Testis (tissue), 2 donors: ENCODE measurements at regions not wholly inside any gene's neighbourhood (a gene's known extent, or its start where the extent isn't known, plus 50 kb on each side); places are given as distances from the start of the nearest gene placed in this dataset.
A peak's percentile ranks its signal among the peaks of the same experiment; 100 is the strongest.

Source experiments
- DNase-seq: peaks from one replicate; pipeline ENCODE4 v3.0.0-alpha.2; 2019
- H3K27ac ChIP-seq, 2 donors: fragments of 200-600 bp; sonication (generic); one replicate each; pipeline ENCODE4 v1.5.1; 2019
- H3K27me3 ChIP-seq: fragments of 200-600 bp; sonication (generic); one replicate; pipeline ENCODE4 v1.5.1; 2019
- H3K36me3 ChIP-seq: fragments of 200-600 bp; sonication (generic); one replicate; pipeline ENCODE4 v1.5.1; 2017; ENCODE audit warnings: low read depth; ENCODE audit errors: missing control alignments
- H3K4me1 ChIP-seq: fragments of 200-600 bp; sonication (generic); one replicate; pipeline ENCODE4 v1.5.1; 2019
- H3K4me3 ChIP-seq, 2 donors: fragments of 200-600 bp; sonication (generic); one replicate each; pipeline ENCODE4 v1.5.1; 2017 to 2019
- H3K9me3 ChIP-seq: fragments of 200-600 bp; sonication (generic); one replicate; pipeline ENCODE4 v1.5.1; 2017
- CTCF ChIP-seq, 3 experiments: fragments of 450-650 bp in 2 of 3; fragments of 200-600 bp in 1 of 3; sonication (generic) in 1 of 3; IDR thresholded peaks; one replicate each; pipeline ENCODE4 v1.5.1; 2016 to 2019; ENCODE audit warnings: antibody characterized with exemption in 3 of 3, mild to moderate bottlenecking in 2 of 3, moderate library complexity in 1 of 3
- POLR2A ChIP-seq: fragments of 450-650 bp; IDR thresholded peaks from one replicate; pipeline ENCODE4 v1.6.1; 2017; ENCODE audit warnings: antibody characterized with exemption, mild to moderate bottlenecking, moderate library complexity
- WGBS, 2 donors: methylation state at CpG; one replicate each; pipeline ENCODE4 v1.1.5; 2018; 5-methylcytosine and 5-hydroxymethylcytosine counted together
- intact Hi-C: fragments of 100-400 bp; cut with DNase I; formaldehyde crosslinking; loops from one replicate; pipeline ENCODE4 v1.15.1; 2023; ENCODE audit warnings: low total_unique reads

GRCh38 chr2:18704276-18704675 lies 114.9 kb upstream of the NT5C1B start:
- H3K4me1 ChIP-seq, result peaks cover 7% of the 10 kb centered on the region
- 76% methylated on average over 2 of the region's 2 CpGs for WGBS, 2 donors
- TF ChIP-seq CTCF (IDR thresholded peaks at IDR 0.05) (no peak), POLR2A (no peak)
- intact Hi-C loops, result no loop called here
- no peaks in the 10 kb centered on the region for H3K36me3 ChIP-seq
- DNase-seq, result no peak
- no peak overlapping the region for H3K4me3 ChIP-seq
- H3K9me3 ChIP-seq, result no peaks in the 10 kb centered on the region
- no peak overlapping the region for H3K27ac ChIP-seq
- no peaks in the 10 kb centered on the region for H3K27me3 ChIP-seq

GRCh38 chr2:18703555-18703954 lies 114.2 kb upstream of the NT5C1B start:
- TF ChIP-seq POLR2A, result no peak
- no peak for TF ChIP-seq CTCF (IDR thresholded peaks at IDR 0.05)
- Histone ChIP-seq H3K27ac (no peak overlapping the region), H3K27me3 (no peaks in the 10 kb centered on the region), H3K9me3 (no peaks in the 10 kb centered on the region), H3K36me3 (no peaks in the 10 kb centered on the region), H3K4me1 (peaks cover 5% of the 10 kb centered on the region), H3K4me3 (no peak overlapping the region)
- intact Hi-C loops, result no loop called here
- WGBS, 2 donors, result 63 to 67% methylated on average over 2 of the region's 2 CpGs
- no peak for DNase-seq

- intact Hi-C loops, result no loop called here
- H3K9me3 ChIP-seq, result no peaks in the 10 kb centered on the region
- no peak overlapping the region for H3K4me3 ChIP-seq
- no peak for TF ChIP-seq CTCF (IDR thresholded peaks at IDR 0.05)
- no peak for DNase-seq
- no peaks in the 10 kb centered on the region for H3K4me1 ChIP-seq
- no peak overlapping the region for H3K27ac ChIP-seq
- H3K36me3 ChIP-seq, result no peaks in the 10 kb centered on the region
- no peaks in the 10 kb centered on the region for H3K27me3 ChIP-seq
Measured at GRCh38 chr2:18701981-18702380, 112.6 kb upstream of the NT5C1B start.

- TF ChIP-seq CTCF (IDR thresholded peaks at IDR 0.05) (no peak), POLR2A (no peak)
- DNase-seq, result no peak
- Histone ChIP-seq H3K4me1 (no peaks in the 10 kb centered on the region), H3K36me3 (no peaks in the 10 kb centered on the region), H3K27ac (no peak overlapping the region), H3K9me3 (no peaks in the 10 kb centered on the region), H3K4me3 (no peak overlapping the region), H3K27me3 (no peaks in the 10 kb centered on the region)
- intact Hi-C loops, result no loop called here
- WGBS, 2 donors, result 54 to 58% methylated on average over 2 of the region's 2 CpGs
Measured at GRCh38 chr2:18701546-18701945, 112.2 kb upstream of the NT5C1B start.

- intact Hi-C loops, result no loop called here
- H3K9me3 ChIP-seq, result no peaks in the 10 kb centered on the region
- TF ChIP-seq CTCF (IDR thresholded peaks at IDR 0.05) (no peak), POLR2A (no peak)
- WGBS, 2 donors, result 87 to 88% methylated on average over 4 to 6 of the region's 6 CpGs
- peak; percentile 23 for DNase-seq
- H3K36me3 ChIP-seq, result no peaks in the 10 kb centered on the region
- no peaks in the 10 kb centered on the region for H3K27me3 ChIP-seq
- H3K4me1 ChIP-seq, result no peaks in the 10 kb centered on the region
- no peak overlapping the region for H3K27ac ChIP-seq
- no peak overlapping the region for H3K4me3 ChIP-seq
Measured at GRCh38 chr2:18690342-18690741, 101.0 kb upstream of the NT5C1B start.
